HG02588 (cell line): ENCODE measurements at regions not wholly inside any gene's neighbourhood (a gene's known extent, or its start where the extent isn't known, plus 50 kb on each side); places are given as distances from the start of the nearest gene placed in this dataset.
"Not testable (repeated sequence)": the region's sequence is repeated elsewhere in the genome, so short reads cannot be mapped to it uniquely, and the experiment has no call there.

Experiments used
- ATAC-seq: cut with Tn5 transposase; IDR thresholded peaks from one replicate; pipeline ENCODE4 v1.9.1; 2021; ENCODE audit warnings: mild to moderate bottlenecking, moderate library complexity; ENCODE audit not compliant: unreplicated experiment

GRCh38 chr2:191476901-191477300, 201.0 kb upstream of the NABP1 start:
- ATAC-seq = no peak

- ATAC-seq = no peak
These were observed 198.9 kb upstream of the NABP1 start for GRCh38 chr2:191478799-191479679.

- ATAC-seq = peak; percentile 72
These were observed 198.3 kb upstream of the NABP1 start for GRCh38 chr2:191479680-191480023.

GRCh38 chr2:191481305-191482070, 196.4 kb upstream of the NABP1 start:
- ATAC-seq = no peak

DNA sequence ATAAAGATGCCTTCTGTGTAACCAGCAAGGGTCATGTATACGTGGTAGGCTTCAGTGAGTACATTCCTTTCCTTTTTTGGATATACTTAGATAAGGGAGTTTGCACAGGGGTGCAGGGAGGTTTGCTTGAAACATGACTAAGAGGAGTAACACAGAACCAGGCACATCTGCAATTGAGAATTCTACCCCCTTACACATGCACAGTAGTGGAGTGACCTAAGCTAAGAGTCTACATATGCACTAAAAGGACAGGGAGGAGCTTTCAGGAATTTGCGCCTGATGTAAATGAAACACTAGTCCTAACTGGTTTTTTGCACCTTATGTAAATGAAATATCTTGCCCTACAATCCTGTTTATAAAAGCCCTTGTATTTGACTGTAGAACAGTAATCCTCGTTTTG, 194.8 kb upstream of the NABP1 start:
- ATAC-seq = no peak

GRCh38 chr2:191486584-191487320, 191.2 kb upstream of the NABP1 start:
- ATAC-seq = no peak

- ATAC-seq = no peak
These were observed 189.8 kb upstream of the NABP1 start for GRCh38 chr2:191488135-191488534.

- ATAC-seq = no peak
These were observed 188.8 kb upstream of the NABP1 start for GRCh38 chr2:191489177-191489576.

DNA sequence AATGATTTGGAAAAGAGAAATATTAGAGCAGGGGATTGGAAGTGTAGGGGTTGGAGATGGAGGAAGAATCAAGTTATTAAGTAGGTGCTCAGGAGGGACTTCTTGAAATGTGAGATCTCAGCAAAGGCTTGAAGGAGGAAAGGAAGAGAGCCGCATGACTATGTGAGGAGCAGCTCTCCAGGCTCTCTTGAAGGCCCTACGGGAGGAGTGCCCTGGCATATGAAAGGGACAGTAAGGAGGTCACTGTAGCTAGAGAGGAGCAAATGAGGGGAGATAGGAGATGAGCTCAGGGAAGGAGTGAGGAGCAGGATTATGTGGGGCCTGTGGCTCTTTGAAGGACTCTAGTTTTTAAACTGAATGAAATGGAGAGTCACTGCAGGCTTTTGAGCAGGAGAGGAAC, 181.1 kb upstream of the NABP1 start:
- no peak for ATAC-seq

DNA sequence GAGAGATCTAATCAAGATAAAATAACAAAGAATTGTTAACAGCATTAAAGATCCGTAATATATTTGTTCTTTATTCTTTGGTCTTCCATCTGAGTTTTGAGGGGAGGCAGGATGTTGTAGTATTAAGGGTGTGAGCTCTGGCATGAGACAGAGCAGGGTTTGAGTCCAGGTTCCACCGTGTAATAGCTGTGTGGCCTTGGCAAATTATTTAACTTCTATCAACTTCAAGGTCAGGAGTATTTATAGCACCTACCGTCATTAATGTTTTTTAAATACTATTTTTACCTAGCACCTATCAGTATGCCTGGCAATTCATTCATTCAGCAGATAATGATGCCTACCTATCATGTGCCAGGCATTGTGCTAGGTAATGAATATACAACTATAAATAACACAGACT, 180.1 kb upstream of the NABP1 start:
- no peak for ATAC-seq

GRCh38 chr2:191499050-191499449, 178.9 kb upstream of the NABP1 start:
- ATAC-seq = no peak

GRCh38 chr2:191499874-191500565, 177.9 kb upstream of the NABP1 start:
- ATAC-seq = no peak

DNA sequence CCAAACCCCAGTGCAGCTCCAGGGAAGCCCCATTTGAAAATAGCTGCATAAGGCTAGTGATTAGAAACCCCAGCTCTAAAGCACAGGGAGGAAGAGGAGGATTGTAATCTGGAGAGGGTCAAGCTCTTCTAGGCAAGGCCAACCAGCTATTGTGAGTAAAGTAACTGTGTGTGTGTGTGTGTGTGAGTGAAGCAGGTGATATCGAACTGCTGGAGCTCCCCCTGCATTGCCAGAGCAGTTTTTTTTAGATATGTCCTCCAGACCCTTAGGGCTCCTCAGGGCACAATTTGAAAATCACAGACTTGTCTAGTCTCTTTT, 177.4 kb upstream of the NABP1 start:
- ATAC-seq = no peak

- no peak for ATAC-seq
These were observed 176.9 kb upstream of the NABP1 start for GRCh38 chr2:191500884-191501560.

- no peak for ATAC-seq
These were observed 176.3 kb upstream of the NABP1 start for GRCh38 chr2:191501561-191502168.

- no peak for ATAC-seq
These were observed 171.4 kb upstream of the NABP1 start for GRCh38 chr2:191506515-191506914.

DNA sequence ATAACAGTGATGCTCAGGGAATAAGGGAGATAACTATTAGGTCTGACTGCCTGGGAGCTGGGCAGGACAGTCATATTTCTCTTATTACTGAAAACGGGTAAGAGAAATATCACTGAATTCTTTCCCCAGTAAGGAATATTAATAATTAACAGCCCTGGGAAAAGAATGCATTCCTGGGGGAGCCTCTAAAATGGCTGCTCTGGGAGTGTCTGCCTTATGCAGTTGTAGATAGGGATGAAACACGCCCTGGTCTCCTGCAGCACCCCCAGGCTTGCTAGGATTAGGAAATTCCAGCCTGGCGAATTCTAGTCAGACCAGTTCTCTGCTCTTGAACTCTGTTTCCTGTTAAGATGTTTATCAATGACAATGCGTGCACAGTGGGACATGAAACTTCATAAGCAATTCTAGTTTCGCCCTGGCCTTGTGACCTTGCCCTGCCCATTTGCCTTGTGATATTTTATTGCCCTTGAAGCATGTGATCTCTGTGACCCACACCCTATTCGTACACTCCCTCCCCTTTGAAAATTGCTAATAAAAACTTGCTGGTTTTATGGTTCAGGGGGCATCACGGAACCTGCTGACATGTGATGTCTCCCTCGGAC, 170.6 kb upstream of the NABP1 start:
- not testable (repeated sequence) for ATAC-seq

DNA sequence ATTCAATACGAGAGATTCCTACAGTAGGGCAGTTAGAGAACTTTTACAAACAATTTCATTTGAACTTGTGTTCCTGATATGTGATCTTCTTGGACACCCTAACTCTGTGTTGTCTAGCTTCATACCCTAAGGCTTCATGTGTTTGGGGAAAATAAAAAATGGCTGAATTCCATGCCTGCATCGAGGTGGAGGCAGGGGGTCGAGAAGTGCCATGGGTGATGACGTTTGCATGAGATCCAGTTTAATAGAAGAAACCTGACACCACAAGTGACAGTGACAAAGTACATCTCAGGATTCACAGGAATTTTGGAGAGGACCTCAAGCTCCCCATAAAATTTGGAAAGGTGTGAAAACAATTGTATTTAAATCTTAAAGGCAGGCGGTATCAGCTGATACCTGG, 169.2 kb upstream of the NABP1 start:
- no peak for ATAC-seq

- no peak for ATAC-seq
These were observed 165.6 kb upstream of the NABP1 start for GRCh38 chr2:191512216-191512835.
